MM.1S (cell line): ENCODE measurements at regions not wholly inside any gene's neighbourhood (a gene's known extent, or its start where the extent isn't known, plus 50 kb on each side); places are given as distances from the start of the nearest gene placed in this dataset.

Source experiments
- DNase-seq: peaks from one replicate; pipeline ENCODE4 v3.0.0-alpha.2; 2015
- H2AFZ ChIP-seq: fragments of 300-600 bp; sonication (generic); 2 replicates; pipeline ENCODE4 v1.6.0; 2016; ENCODE audit warnings: antibody characterized with exemption, low read length
- H3F3A ChIP-seq: fragments of 300-600 bp; sonication (generic); 2 replicates; pipeline ENCODE4 v1.6.1; 2016; ENCODE audit warnings: mild to moderate bottlenecking, antibody characterized with exemption, low read length, moderate library complexity, mixed read lengths; ENCODE audit not compliant: insufficient read depth
- H3K27ac ChIP-seq: fragments of 300-600 bp; sonication (generic); 2 replicates; pipeline ENCODE4 v1.5.1; 2016; ENCODE audit warnings: mild to moderate bottlenecking, low read length
- H3K27me3 ChIP-seq: fragments of 300-600 bp; sonication (generic); replicated peaks from 2 replicates; pipeline ENCODE4 v1.6.0; 2016; ENCODE audit warnings: low read length; ENCODE audit not compliant: insufficient read depth
- H3K36me3 ChIP-seq: fragments of 300-600 bp; sonication (generic); replicated peaks from 2 replicates; pipeline ENCODE4 v1.6.1; 2016; ENCODE audit warnings: mild to moderate bottlenecking, low read length, mixed read lengths; ENCODE audit not compliant: insufficient read depth
- H3K4me1 ChIP-seq: fragments of 300-600 bp; sonication (generic); 2 replicates; pipeline ENCODE4 v1.6.1; 2016; ENCODE audit warnings: low read length, mixed read lengths
- H3K4me2 ChIP-seq: fragments of 300-600 bp; sonication (generic); 2 replicates; pipeline ENCODE4 v1.6.0; 2016; ENCODE audit warnings: low read depth, low read length
- H3K4me3 ChIP-seq: fragments of 300-600 bp; sonication (generic); 2 replicates; pipeline ENCODE4 v1.5.1; 2016; ENCODE audit warnings: low read length, mixed read lengths
- H3K79me2 ChIP-seq: fragments of 300-600 bp; sonication (generic); 2 replicates; pipeline ENCODE4 v1.6.1; 2016; ENCODE audit warnings: mixed run types, low read length, mixed read lengths
- H3K9ac ChIP-seq: fragments of 300-600 bp; sonication (generic); 2 replicates; pipeline ENCODE4 v1.6.1; 2016; ENCODE audit warnings: low read length, mixed read lengths
- H3K9me2 ChIP-seq: fragments of 300-600 bp; sonication (generic); replicated peaks from 2 replicates; pipeline ENCODE4 v1.6.1; 2016; ENCODE audit warnings: mild to moderate bottlenecking, low read length, mixed read lengths; ENCODE audit not compliant: insufficient read depth
- H3K9me3 ChIP-seq: fragments of 300-600 bp; sonication (generic); replicated peaks from 2 replicates; pipeline ENCODE4 v1.6.1; 2016; ENCODE audit warnings: mild to moderate bottlenecking, low read length, mixed read lengths; ENCODE audit not compliant: insufficient read depth
- H4K20me1 ChIP-seq: fragments of 300-600 bp; sonication (generic); 2 replicates; pipeline ENCODE4 v1.6.1; 2016; ENCODE audit warnings: mild to moderate bottlenecking, low read length, moderate library complexity, mixed read lengths; ENCODE audit not compliant: insufficient read depth
- CTCF ChIP-seq: fragments of 300-600 bp; sonication (generic); IDR thresholded peaks from 2 replicates; pipeline ENCODE4 v1.5.1; 2016; ENCODE audit warnings: antibody characterized with exemption, low read length, mixed read lengths
- EZH2 ChIP-seq: fragments of 300-600 bp; sonication (generic); optimal IDR thresholded peaks from 2 replicates; pipeline ENCODE3; 2017; ENCODE audit warnings: low read depth, mild to moderate bottlenecking, antibody characterized with exemption, low read length, mixed read lengths
- EZH2phosphoT487 ChIP-seq: fragments of 300-600 bp; sonication (generic); IDR thresholded peaks from 2 replicates; pipeline ENCODE4 v1.6.1; 2018; ENCODE audit warnings: antibody characterized with exemption, low read length

GRCh38 chr3:148540266-148540665, 157.4 kb upstream of the AGTR1 start:
- Histone ChIP-seq H4K20me1 (no peaks in the 10 kb centered on the region), H3K27ac (no peak overlapping the region), H3K4me2 (no peak overlapping the region), H3K9me2 (no peaks in the 10 kb centered on the region), H3K4me3 (no peak overlapping the region), H3K79me2 (no peaks in the 10 kb centered on the region), H3K27me3 (no peaks in the 10 kb centered on the region), H2AFZ (no peak overlapping the region), H3F3A (no peaks in the 10 kb centered on the region), H3K9me3 (no peaks in the 10 kb centered on the region), H3K9ac (no peak overlapping the region), H3K36me3 (no peaks in the 10 kb centered on the region), H3K4me1 (no peaks in the 10 kb centered on the region)
- no peak for TF ChIP-seq EZH2
- no peak for TF ChIP-seq EZH2phosphoT487
- no peak for DNase-seq

- H3K27me3 ChIP-seq, result no peaks in the 10 kb centered on the region
- TF ChIP-seq EZH2phosphoT487, result no peak
- TF ChIP-seq EZH2, result no peak
- no peak for TF ChIP-seq CTCF
- H3K9me3 ChIP-seq, result no peaks in the 10 kb centered on the region
- no peak overlapping the region for H2AFZ ChIP-seq
- H3K4me1 ChIP-seq, result no peaks in the 10 kb centered on the region
- no peak overlapping the region for H3K4me2 ChIP-seq
- H3K4me3 ChIP-seq, result no peak overlapping the region
- H4K20me1 ChIP-seq, result no peaks in the 10 kb centered on the region
- H3K9ac ChIP-seq, result no peak overlapping the region
- no peak overlapping the region for H3K27ac ChIP-seq
- H3F3A ChIP-seq, result no peaks in the 10 kb centered on the region
- H3K36me3 ChIP-seq, result no peaks in the 10 kb centered on the region
- H3K9me2 ChIP-seq, result no peaks in the 10 kb centered on the region
- H3K79me2 ChIP-seq, result no peaks in the 10 kb centered on the region
- DNase-seq, result no peak
These were observed 156.9 kb upstream of the AGTR1 start for GRCh38 chr3:148540851-148541250.

GRCh38 chr3:148546959-148547358, 150.7 kb upstream of the AGTR1 start:
- H4K20me1 ChIP-seq, result no peaks in the 10 kb centered on the region
- no peaks in the 10 kb centered on the region for H3K4me1 ChIP-seq
- no peaks in the 10 kb centered on the region for H3K9me2 ChIP-seq
- no peak overlapping the region for H3K27ac ChIP-seq
- no peak overlapping the region for H3K9ac ChIP-seq
- DNase-seq, result no peak
- H3F3A ChIP-seq, result no peaks in the 10 kb centered on the region
- H3K4me2 ChIP-seq, result no peak overlapping the region
- no peaks in the 10 kb centered on the region for H3K9me3 ChIP-seq
- no peaks in the 10 kb centered on the region for H3K27me3 ChIP-seq
- no peak for TF ChIP-seq EZH2phosphoT487
- no peak for TF ChIP-seq EZH2
- no peak for TF ChIP-seq CTCF
- no peaks in the 10 kb centered on the region for H3K36me3 ChIP-seq
- no peaks in the 10 kb centered on the region for H3K79me2 ChIP-seq
- no peak overlapping the region for H2AFZ ChIP-seq
- H3K4me3 ChIP-seq, result no peak overlapping the region

GRCh38 chr3:148551767-148552260, 145.9 kb upstream of the AGTR1 start:
- Histone ChIP-seq H3K4me3 (no peak overlapping the region), H3K79me2 (no peaks in the 10 kb centered on the region), H3K36me3 (no peaks in the 10 kb centered on the region), H4K20me1 (no peaks in the 10 kb centered on the region), H3K9me2 (no peaks in the 10 kb centered on the region), H3K27me3 (no peaks in the 10 kb centered on the region), H3K9ac (no peak overlapping the region), H2AFZ (no peak overlapping the region), H3F3A (no peaks in the 10 kb centered on the region), H3K4me2 (no peak overlapping the region), H3K4me1 (no peaks in the 10 kb centered on the region), H3K9me3 (no peaks in the 10 kb centered on the region), H3K27ac (no peak overlapping the region)
- no peak for TF ChIP-seq CTCF
- no peak for TF ChIP-seq EZH2
- no peak for TF ChIP-seq EZH2phosphoT487
- DNase-seq, result no peak
